ENCODE measurements at regions not wholly inside any gene's neighbourhood (a gene's known extent, or its start where the extent isn't known, plus 50 kb on each side); places are given as distances from the start of the nearest gene placed in this dataset.

DNA sequence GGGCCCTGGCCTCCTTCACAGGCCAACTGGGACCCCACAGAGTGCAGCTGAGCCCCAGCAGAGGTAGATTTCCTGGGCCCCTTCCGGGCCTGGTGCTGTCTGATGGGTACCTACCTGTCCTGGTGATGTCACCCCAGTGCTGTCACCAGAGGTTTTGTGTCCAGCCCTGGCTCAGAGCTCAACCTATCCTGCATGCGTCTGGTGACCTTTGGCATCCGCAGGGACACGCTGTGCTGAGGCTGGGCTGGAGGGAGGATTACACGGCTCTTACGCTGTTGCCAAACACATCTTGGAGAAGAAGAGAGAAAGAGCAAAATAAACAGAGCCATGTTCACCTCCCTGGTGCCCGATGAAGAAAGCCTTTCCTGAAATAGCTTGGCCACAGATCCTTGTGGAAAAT is 70.6 kb upstream of the MED9 start (continued):
- TF ChIP-seq, protein P1, sequence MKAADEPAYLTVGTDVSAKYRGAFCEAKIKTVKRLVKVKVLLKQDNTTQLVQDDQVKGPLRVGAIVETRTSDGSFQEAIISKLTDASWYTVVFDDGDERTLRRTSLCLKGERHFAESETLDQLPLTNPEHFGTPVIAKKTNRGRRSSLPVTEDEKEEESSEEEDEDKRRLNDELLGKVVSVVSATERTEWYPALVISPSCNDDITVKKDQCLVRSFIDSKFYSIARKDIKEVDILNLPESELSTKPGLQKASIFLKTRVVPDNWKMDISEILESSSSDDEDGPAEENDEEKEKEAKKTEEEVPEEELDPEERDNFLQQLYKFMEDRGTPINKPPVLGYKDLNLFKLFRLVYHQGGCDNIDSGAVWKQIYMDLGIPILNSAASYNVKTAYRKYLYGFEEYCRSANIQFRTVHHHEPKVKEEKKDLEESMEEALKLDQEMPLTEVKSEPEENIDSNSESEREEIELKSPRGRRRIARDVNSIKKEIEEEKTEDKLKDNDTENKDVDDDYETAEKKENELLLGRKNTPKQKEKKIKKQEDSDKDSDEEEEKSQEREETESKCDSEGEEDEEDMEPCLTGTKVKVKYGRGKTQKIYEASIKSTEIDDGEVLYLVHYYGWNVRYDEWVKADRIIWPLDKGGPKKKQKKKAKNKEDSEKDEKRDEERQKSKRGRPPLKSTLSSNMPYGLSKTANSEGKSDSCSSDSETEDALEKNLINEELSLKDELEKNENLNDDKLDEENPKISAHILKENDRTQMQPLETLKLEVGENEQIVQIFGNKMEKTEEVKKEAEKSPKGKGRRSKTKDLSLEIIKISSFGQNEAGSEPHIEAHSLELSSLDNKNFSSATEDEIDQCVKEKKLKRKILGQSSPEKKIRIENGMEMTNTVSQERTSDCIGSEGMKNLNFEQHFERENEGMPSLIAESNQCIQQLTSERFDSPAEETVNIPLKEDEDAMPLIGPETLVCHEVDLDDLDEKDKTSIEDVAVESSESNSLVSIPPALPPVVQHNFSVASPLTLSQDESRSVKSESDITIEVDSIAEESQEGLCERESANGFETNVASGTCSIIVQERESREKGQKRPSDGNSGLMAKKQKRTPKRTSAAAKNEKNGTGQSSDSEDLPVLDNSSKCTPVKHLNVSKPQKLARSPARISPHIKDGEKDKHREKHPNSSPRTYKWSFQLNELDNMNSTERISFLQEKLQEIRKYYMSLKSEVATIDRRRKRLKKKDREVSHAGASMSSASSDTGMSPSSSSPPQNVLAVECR (CRISPR knock-in tag; IDR thresholded peaks at IDR 0.05; ENCODE audit: borderline replicate concordance) = no peak
- TF ChIP-seq HNF1A (IDR thresholded peaks at IDR 0.05; ENCODE audit: low read depth) = no peak
- no peak for TF ChIP-seq HNF1A (CRISPR knock-in tag; IDR thresholded peaks at IDR 0.05; ENCODE audit: borderline replicate concordance)
- TF ChIP-seq MED1 (CRISPR knock-in tag; IDR thresholded peaks at IDR 0.05) = peak; percentile 48; the same call in 1 of the 2 replicates
- TF ChIP-seq ZNF432 (CRISPR knock-in tag; IDR thresholded peaks at IDR 0.05; ENCODE audit: borderline replicate concordance) = no peak
- no peak for TF ChIP-seq ZNF83 (CRISPR knock-in tag; IDR thresholded peaks at IDR 0.05; ENCODE audit: borderline replicate concordance)
- TF ChIP-seq ZNF674 (CRISPR knock-in tag; IDR thresholded peaks at IDR 0.05; ENCODE audit: low read depth) = no peak
- no peak for TF ChIP-seq ARNT (IDR thresholded peaks at IDR 0.05)
- TF ChIP-seq ZNF292 (CRISPR knock-in tag; IDR thresholded peaks at IDR 0.05; ENCODE audit: borderline replicate concordance, low read depth) = peak; percentile 85; the same call in 1 of the 2 replicates
- TF ChIP-seq, protein P2, sequence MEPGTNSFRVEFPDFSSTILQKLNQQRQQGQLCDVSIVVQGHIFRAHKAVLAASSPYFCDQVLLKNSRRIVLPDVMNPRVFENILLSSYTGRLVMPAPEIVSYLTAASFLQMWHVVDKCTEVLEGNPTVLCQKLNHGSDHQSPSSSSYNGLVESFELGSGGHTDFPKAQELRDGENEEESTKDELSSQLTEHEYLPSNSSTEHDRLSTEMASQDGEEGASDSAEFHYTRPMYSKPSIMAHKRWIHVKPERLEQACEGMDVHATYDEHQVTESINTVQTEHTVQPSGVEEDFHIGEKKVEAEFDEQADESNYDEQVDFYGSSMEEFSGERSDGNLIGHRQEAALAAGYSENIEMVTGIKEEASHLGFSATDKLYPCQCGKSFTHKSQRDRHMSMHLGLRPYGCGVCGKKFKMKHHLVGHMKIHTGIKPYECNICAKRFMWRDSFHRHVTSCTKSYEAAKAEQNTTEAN (CRISPR knock-in tag; conservative IDR thresholded peaks at IDR 0.05) = no peak
- no peak for TF ChIP-seq BRF2 (CRISPR knock-in tag; IDR thresholded peaks at IDR 0.05)
- TF ChIP-seq SALL2 (CRISPR knock-in tag; IDR thresholded peaks at IDR 0.05) = no peak
- TF ChIP-seq, protein P3, sequence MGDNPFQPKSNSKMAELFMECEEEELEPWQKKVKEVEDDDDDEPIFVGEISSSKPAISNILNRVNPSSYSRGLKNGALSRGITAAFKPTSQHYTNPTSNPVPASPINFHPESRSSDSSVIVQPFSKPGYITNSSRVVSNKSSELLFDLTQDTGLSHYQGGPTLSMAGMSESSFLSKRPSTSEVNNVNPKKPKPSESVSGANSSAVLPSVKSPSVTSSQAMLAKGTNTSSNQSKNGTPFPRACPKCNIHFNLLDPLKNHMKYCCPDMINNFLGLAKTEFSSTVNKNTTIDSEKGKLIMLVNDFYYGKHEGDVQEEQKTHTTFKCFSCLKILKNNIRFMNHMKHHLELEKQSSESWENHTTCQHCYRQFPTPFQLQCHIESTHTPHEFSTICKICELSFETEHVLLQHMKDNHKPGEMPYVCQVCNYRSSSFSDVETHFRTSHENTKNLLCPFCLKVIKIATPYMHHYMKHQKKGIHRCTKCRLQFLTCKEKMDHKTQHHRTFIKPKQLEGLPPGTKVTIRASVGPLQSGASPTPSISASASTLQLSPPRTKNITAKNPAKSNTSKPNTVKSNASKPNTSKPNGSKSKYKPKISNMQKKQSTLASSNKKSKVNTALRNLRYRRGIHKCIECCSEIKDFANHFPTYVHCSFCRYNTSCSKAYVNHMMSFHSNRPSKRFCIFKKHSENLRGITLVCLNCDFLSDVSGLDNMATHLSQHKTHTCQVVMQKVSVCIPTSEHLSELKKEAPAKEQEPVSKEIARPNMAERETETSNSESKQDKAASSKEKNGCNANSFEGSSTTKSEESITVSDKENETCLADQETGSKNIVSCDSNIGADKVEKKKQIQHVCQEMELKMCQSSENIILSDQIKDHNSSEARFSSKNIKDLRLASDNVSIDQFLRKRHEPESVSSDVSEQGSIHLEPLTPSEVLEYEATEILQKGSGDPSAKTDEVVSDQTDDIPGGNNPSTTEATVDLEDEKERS (CRISPR knock-in tag; IDR thresholded peaks at IDR 0.05) = no peak
- TF ChIP-seq, protein P4, sequence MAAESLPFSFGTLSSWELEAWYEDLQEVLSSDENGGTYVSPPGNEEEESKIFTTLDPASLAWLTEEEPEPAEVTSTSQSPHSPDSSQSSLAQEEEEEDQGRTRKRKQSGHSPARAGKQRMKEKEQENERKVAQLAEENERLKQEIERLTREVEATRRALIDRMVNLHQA (CRISPR knock-in tag; IDR thresholded peaks at IDR 0.05) = no peak
- TF ChIP-seq HOXA3 (CRISPR knock-in tag; IDR thresholded peaks at IDR 0.05) = peak; percentile 79
- TF ChIP-seq HCFC1 (IDR thresholded peaks at IDR 0.05; ENCODE audit: low read depth, low read length) = no peak
